PC-3 (cell line): ENCODE measurements at regions not wholly inside any gene's neighbourhood (a gene's known extent, or its start where the extent isn't known, plus 50 kb on each side); places are given as distances from the start of the nearest gene placed in this dataset.

Experiments
- EZH2 ChIP-seq: fragments of 300-600 bp; sonication (generic); IDR thresholded peaks from one replicate; pipeline ENCODE4 v1.6.1; 2017; ENCODE audit warnings: antibody characterized with exemption, mild to moderate bottlenecking, low read length; ENCODE audit not compliant: unreplicated experiment
- EZH2phosphoT487 ChIP-seq: fragments of 300-600 bp; sonication (generic); IDR thresholded peaks from 2 replicates; pipeline ENCODE4 v1.6.1; 2018; ENCODE audit warnings: mild to moderate bottlenecking, antibody characterized with exemption, low read length, borderline replicate concordance
- TF ChIP-seq, protein P1 (sequence below): fragments of 300-600 bp; sonication (generic); conservative IDR thresholded peaks from 2 replicates; pipeline ENCODE4 v1.5.1; 2017; ENCODE audit warnings: antibody characterized with exemption, low read depth, mild to moderate bottlenecking, low read length

DNA sequence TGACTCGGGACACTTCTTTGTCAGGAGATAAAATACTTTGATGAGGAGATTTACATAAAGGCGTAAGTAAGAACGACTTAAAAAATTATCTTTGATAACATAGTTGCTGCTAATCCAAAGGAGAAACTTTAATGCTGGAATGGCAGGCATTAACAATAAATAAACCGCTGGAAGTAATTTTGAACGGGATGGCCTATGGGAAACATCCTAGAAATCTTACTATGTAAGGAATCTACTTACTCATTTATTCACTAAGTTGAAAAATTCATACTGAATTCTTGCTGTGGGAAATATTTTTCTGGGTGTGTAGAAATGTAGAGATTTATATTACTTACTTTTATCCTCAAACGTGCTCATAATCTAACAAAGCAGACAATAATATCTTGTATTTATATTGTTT is 425.7 kb upstream of the ZFP42 start:
- TF ChIP-seq, protein P1, sequence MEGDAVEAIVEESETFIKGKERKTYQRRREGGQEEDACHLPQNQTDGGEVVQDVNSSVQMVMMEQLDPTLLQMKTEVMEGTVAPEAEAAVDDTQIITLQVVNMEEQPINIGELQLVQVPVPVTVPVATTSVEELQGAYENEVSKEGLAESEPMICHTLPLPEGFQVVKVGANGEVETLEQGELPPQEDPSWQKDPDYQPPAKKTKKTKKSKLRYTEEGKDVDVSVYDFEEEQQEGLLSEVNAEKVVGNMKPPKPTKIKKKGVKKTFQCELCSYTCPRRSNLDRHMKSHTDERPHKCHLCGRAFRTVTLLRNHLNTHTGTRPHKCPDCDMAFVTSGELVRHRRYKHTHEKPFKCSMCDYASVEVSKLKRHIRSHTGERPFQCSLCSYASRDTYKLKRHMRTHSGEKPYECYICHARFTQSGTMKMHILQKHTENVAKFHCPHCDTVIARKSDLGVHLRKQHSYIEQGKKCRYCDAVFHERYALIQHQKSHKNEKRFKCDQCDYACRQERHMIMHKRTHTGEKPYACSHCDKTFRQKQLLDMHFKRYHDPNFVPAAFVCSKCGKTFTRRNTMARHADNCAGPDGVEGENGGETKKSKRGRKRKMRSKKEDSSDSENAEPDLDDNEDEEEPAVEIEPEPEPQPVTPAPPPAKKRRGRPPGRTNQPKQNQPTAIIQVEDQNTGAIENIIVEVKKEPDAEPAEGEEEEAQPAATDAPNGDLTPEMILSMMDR = no peak
- TF ChIP-seq EZH2phosphoT487 = no peak
- no peak for TF ChIP-seq EZH2
